Fibroblast of skin of left biceps (primary cell): ENCODE measurements at regions not wholly inside any gene's neighbourhood (a gene's known extent, or its start where the extent isn't known, plus 50 kb on each side); places are given as distances from the start of the nearest gene placed in this dataset.
"Not testable (repeated sequence)": the region's sequence is repeated elsewhere in the genome, so short reads cannot be mapped to it uniquely, and the experiment has no call there.

Experiments
- DNase-seq, 2 experiments: peaks; one replicate each; pipeline ENCODE4 v3.0.0-alpha.2; 2013; ENCODE audit warnings: low read depth in 2 of 2

GRCh38 chrX:27404366-27404765 lies 58.8 kb downstream of the PPP4R3C start:
- DNase-seq, result no peak

GRCh38 chrX:27399146-27399456 lies 64.0 kb downstream of the PPP4R3C start:
- DNase-seq, result no peak

- no peak for DNase-seq
Observed at GRCh38 chrX:27391623-27392022, 71.5 kb downstream of the PPP4R3C start.

DNA sequence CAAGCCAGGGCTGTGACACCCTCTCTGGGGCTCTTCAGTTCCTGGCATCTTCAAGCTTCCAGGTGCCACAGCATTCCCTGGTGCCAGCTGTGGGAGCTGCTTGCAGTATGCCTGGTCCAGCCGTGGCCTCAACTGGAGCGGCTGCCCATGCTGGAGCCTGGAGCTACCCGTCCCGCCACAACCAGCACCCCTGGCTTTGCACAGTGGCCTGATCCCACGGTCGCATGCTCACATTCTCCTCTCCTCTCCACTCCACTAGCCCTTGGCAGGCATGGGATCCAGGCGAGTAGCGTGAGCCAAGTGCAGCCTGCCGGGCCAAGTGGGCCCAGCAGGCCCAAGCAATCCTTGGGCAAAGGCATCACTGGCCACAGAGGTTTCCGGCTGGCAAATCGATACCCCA lies 81.7 kb downstream of the PPP4R3C start:
- DNase-seq, result no peak

DNA sequence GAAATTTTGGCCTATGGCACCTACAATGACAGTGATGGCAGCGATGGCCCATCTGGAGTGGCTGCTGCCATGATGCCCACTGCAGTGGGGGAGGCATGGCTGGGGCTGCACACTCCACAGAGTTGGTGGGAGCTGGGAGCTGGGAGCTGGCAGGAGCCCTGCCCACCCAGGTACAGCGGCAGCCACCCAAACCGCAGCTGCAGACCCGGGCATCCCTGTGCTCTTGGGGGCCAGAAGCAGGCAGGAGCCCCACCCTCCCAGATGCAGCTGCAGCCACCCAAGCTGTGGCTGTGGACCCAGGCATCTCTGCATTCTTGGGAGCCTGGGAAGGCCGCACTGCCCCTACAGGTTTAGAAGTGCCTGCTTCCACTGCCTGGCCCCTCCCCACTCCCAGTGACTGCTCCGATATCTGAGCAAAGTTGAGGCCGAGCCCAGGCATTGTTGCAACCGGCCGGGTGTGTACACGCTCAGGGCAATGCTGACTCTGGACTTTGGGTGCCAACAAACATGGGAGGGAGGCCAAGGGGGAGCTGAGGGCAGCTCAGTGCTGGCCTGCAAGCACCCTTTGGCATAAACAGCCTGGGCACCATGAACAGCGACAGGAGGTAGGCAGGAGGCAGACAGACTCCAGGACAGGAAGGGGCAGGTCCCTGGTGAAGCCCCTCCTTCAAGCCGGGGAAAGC lies 82.8 kb downstream of the PPP4R3C start:
- no peak for DNase-seq

GRCh38 chrX:27354021-27354420 lies 109.1 kb downstream of the PPP4R3C start:
- DNase-seq, result no peak

DNA sequence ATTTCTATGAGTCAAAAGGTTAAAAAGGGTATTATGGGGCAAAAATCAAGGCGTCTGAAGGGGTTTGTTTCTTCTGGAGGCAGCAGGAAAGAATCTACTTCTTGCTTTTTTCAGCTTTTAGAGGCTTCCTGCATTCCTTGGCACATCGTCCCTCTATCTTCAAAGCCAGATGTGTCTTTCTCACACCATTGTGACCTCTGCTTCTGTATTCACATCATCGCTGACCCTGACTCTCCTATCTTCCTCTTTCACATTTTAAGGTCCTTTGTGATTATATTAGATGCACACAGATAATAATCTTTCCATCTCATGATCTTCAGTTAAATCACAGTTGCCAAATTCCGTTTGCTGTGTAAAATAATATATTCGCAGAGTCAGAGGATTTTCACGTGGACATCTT lies 112.7 kb downstream of the PPP4R3C start:
- no peak for DNase-seq

DNA sequence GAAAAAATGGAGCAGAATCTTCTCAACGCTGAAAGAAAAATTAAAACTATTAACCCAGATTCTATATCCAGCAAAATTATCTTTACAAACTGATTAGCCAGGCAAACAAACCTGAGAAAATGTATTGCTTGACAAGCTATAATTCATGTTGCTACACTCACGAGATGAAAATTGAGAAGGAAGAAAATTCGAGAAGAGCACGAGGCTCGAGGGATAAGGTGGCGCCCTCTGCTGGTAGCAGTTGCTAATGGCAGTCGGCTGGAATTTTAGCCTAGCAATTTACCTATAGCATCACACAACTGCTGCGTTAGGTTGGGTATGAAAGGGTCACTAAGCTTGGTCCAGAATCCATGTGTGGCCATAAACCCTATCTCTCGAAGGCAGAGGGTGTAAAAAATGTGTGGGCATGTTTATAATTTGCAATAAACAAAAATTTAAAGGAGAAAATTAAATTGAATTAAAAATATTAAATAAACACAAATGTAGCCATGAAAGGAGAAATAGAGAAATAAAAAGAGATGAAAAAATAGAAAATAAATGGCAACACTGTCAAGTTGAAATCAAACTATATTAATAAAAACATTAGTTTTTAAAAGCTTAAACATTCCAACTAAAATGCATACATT lies 126.6 kb downstream of the PPP4R3C start:
- DNase-seq, result peak in 1 of 2 experiments; percentile 1

GRCh38 chrX:27321632-27322031 lies 141.5 kb downstream of the PPP4R3C start:
- no peak for DNase-seq

DNA sequence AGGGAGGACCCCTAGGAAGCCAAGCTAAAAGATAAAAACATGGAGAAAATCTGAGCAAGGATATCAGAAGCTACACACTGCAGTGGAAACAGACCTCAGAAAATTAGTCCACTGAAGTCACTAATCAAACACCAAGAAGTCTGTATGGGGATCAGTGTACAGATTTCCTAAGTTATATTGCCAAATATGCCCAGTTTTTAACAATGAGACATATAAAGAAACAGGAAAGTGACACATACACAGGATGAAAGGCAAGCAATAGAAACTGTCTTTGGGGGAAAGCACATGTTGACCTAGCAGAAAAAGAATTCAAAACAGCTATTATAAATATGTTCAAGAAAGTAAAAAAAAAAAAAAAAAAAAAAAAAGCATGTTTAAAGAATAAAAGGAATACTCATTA lies 153.7 kb downstream of the PPP4R3C start:
- no peak for DNase-seq

GRCh38 chrX:27307546-27307945 lies 155.6 kb downstream of the PPP4R3C start:
- no peak for DNase-seq

GRCh38 chrX:27292552-27292951 lies 170.6 kb downstream of the PPP4R3C start:
- not testable (repeated sequence) for DNase-seq

DNA sequence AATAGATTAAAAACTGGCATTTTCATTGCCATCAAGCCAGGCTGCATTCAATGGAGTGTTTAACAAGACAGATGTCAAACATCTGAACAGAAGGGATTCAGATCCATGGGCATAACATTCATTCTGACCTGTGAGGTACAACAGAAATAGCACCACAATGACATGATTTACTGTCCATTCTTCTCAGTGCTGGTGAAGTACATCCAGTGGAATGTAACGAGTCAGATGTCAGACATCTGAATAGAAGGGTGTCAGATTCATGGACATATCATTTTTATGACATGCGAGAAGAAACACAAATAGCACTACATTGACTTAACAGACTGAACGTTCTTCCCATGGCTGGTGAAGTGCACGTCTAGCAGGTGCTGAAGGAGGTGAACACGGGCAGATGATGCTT lies 186.4 kb downstream of the PPP4R3C start:
- DNase-seq, result no peak

- no peak for DNase-seq
Observed at GRCh38 chrX:27254656-27255055, 208.5 kb downstream of the PPP4R3C start.

DNA sequence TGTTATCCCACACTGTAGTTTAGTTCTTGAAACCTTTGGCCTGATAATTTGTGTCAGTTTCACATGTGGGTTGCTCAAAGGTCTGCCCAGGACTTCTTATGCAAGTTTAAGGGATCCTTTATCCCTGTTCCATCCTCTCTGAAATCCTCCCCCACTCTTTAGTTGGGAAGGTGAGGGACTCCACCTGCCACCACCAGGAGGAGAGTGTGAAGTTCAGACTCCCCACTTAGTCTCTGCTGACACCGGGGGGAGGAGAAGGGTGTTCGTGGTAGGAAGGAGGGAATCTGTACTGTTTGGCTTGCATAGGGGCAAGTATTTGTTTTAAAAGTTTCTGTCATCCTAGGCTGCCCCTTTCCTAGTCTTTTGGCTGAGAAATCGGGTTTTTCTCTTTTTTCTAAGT lies 211.8 kb downstream of the PPP4R3C start:
- no peak for DNase-seq

DNA sequence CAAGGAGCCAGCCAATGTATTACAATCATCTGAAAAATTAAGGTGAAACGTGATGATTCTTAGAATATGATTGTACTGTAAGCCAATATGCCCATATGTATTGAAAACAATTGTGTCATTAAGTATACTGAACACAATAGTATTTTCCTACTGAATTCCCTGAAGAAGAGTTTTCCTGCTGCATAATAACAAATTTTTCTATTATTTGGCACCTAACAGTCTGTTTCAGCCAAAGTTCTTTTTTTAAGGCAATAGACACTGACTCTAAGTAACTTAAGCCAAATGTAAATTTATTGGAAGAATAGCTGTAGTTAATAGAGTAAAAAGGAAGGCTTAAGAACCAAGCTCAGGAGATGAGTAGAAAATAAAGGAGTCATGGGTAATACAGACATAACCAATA lies 220.6 kb downstream of the PPP4R3C start:
- DNase-seq, result no peak

DNA sequence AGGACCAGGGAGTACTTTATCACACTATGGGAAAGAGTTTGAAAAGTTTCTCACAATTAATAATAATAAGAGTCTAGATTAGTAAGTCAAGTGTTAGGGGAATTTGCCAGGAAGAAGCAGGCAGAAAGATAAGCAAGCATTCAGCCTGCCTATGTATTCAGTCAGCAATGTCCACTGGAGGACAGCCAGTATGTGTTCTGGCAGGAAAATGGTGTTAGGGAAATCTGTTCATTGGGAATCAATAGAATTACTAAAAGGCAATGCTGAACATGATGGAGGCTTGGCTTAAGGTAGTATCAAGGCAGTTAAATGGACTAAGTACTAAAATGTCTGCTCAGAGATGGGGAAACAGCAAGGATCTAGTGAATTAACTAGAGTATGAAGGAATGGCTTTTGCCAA lies 221.2 kb downstream of the PPP4R3C start:
- no peak for DNase-seq

- DNase-seq, result not testable (repeated sequence)
Observed at GRCh38 chrX:27240042-27240441, 223.1 kb downstream of the PPP4R3C start.

DNA sequence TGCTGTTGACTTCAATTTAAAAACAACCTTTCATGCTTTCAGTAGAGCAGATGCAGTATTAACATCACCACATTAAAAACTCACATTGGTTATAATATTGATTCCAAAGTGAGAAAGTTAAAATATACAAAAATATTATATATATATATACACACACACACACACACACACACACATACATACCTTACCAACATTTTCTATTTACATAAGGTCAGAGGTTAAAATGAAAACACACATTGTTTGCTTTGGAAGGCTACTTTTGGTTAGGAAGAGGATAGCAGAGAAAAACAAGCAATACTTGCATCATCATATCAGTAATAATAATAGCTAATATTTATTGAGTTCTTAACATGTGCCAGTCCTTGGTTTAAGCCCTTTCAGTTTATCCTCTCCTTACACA lies 226.5 kb downstream of the PPP4R3C start:
- no peak for DNase-seq

- no peak for DNase-seq
Observed at GRCh38 chrX:27229721-27230120, 233.4 kb downstream of the PPP4R3C start.

DNA sequence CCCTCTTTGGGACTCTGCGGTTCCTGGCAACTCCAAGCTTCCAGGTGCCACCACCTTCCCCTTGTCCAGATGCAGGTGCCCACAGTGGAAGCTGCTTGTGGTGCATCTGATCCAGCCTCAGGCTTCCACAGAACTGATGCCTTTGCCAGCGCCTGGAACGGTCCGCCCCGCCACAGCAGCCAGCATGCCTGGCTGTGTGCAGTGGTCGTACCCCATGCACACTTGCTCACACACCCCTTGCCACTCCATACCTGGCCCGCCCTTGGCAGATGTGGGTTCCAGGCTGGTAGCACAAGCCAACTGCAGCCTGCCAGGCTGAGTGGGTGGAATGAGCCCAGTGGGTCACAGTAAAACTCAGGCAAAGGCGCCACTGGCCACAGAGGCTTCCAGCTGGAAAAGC lies 240.5 kb downstream of the PPP4R3C start:
- no peak for DNase-seq

- DNase-seq, result peak; percentile 0
Observed at GRCh38 chrX:27186671-27187070, 276.5 kb downstream of the PPP4R3C start.

GRCh38 chrX:27163236-27163635 lies 299.9 kb downstream of the PPP4R3C start:
- DNase-seq, result no peak

- DNase-seq, result no peak
Observed at GRCh38 chrX:27162496-27162895, 300.6 kb downstream of the PPP4R3C start.
